HepG2 (cell line): ENCODE measurements at regions not wholly inside any gene's neighbourhood (a gene's known extent, or its start where the extent isn't known, plus 50 kb on each side); places are given as distances from the start of the nearest gene placed in this dataset.
A peak's percentile ranks its signal among the peaks of the same experiment; 100 is the strongest.

Experiments used
- ATAC-seq: fragments of 200-7000 bp; cut with Tn5 transposase; 3 replicates; pipeline ENCODE4 v1.9.1; 2020; ENCODE audit warnings: mild to moderate bottlenecking, moderate library complexity
- BruUV-seq: library from RNA; stranded (reverse); fragments of 400-500 nt; replicated peaks from 2 replicates; lab custom pipeline; 2021; lab: Mats Ljungman, UMichigan
- CTCF ChIA-PET: fragments of 300-600 bp; formaldehyde crosslinking; extraction: SDS; loops from one replicate; lab custom pipeline; 2021; ENCODE audit warnings: low total read pairs, inconsistent platforms, low intra/inter-chr PET ratio; lab: Yijun Ruan, JAX
- POLR2A ChIA-PET: fragments of 350-600 bp; sonication (Branson Sonifier 250); formaldehyde crosslinking; loops from one replicate; lab custom pipeline; 2020; ENCODE audit warnings: antibody characterized with exemption, inconsistent platforms; lab: Yijun Ruan, JAX
- DNase-seq: peaks from one replicate; pipeline ENCODE4 v3.0.0-alpha.2; 2015; ENCODE audit warnings: low spot score
- FAIRE-seq: peaks from 3 replicates; lab custom pipeline; 2011; peaks lifted over from hg19 to GRCh38; lab: Jason Lieb, UNC
- H2AFZ ChIP-seq: one replicate; pipeline ENCODE4 v1.6.1; 2011; ENCODE audit warnings: low read length, inconsistent platforms
- H3K27ac ChIP-seq: fragments of 300-600 bp; 3 replicates; pipeline ENCODE4 v1.8.0; 2011; ENCODE audit warnings: mixed run types, mild to moderate bottlenecking, mixed read lengths, low read length, inconsistent platforms; ENCODE audit not compliant: insufficient read depth; ENCODE audit errors: extremely low read length
- H3K27me3 ChIP-seq, 2 experiments: fragments of 200-600 bp in 1 of 2; 2 replicates in 1 of 2; 3 replicates in 1 of 2; pipeline versions ENCODE4 v1.6.0 to v1.8.0; 2011; ENCODE audit warnings: low read length in 2 of 2, mild to moderate bottlenecking in 2 of 2, moderate library complexity in 2 of 2, inconsistent platforms in 1 of 2; ENCODE audit not compliant: insufficient read depth in 2 of 2, control insufficient read depth in 1 of 2
- H3K36me3 ChIP-seq, 2 experiments: fragments of 200-600 bp in 1 of 2; replicated peaks in 1 of 2; 2 replicates in 1 of 2; 3 replicates in 1 of 2; pipeline versions ENCODE4 v1.5.1 to v1.8.0; 2011; ENCODE audit warnings: low read length in 2 of 2, inconsistent platforms in 1 of 2; ENCODE audit not compliant: insufficient read depth in 2 of 2, control insufficient read depth in 1 of 2
- H3K4me1 ChIP-seq: 2 replicates; pipeline ENCODE4 v1.5.1; 2012; ENCODE audit warnings: low read length, inconsistent platforms; ENCODE audit not compliant: insufficient read depth
- H3K4me2 ChIP-seq: 2 replicates; pipeline ENCODE4 v1.6.0; 2011; ENCODE audit warnings: low read depth, low read length, inconsistent platforms
- H3K4me3 ChIP-seq, 3 experiments: fragments of 200-600 bp in 1 of 3; sonication (generic), shearing (Covaris generic) in 1 of 3; replicated peaks in 1 of 3; 2 replicates each; pipeline ENCODE4 v1.5.1; 2011 to 2016; ENCODE audit warnings: low read length in 3 of 3, inconsistent platforms in 2 of 3, low read depth in 2 of 3, mild to moderate bottlenecking in 2 of 3, control low read depth in 1 of 3, mixed read lengths in 1 of 3; ENCODE audit not compliant: insufficient read depth in 1 of 3
- H3K79me2 ChIP-seq: one replicate; pipeline ENCODE4 v1.6.1; 2011; ENCODE audit warnings: low read length, inconsistent platforms; ENCODE audit not compliant: insufficient read depth
- H3K9ac ChIP-seq: 2 replicates; pipeline ENCODE4 v1.6.0; 2011; ENCODE audit warnings: mild to moderate bottlenecking, low read depth, low read length, inconsistent platforms; ENCODE audit not compliant: insufficient read depth
- H3K9me3 ChIP-seq: 2 replicates; pipeline ENCODE4 v1.5.1; 2012; ENCODE audit warnings: mild to moderate bottlenecking, low read length
- H4K20me1 ChIP-seq: 2 replicates; pipeline ENCODE4 v1.6.0; 2011; ENCODE audit warnings: inconsistent platforms, mild to moderate bottlenecking, low read length, moderate library complexity; ENCODE audit not compliant: insufficient read depth
- DNMT3B ChIP-seq: conservative IDR thresholded peaks from 2 replicates; pipeline ENCODE4 v1.6.1; 2016; ENCODE audit warnings: missing biosample characterization, control low read depth
- GTF3A ChIP-seq: sonication (generic); formaldehyde crosslinking; conservative IDR thresholded peaks from 2 replicates; pipeline ENCODE4 v1.4.0; 2020; ENCODE audit warnings: mild to moderate bottlenecking, missing genetic modification reagents
- REXO4 ChIP-seq: sonication (generic); formaldehyde crosslinking; IDR thresholded peaks from 2 replicates; pipeline ENCODE4 v1.8.0; 2022; ENCODE audit warnings: missing genetic modification reagents, mild to moderate bottlenecking, borderline replicate concordance
- RFXAP ChIP-seq: sonication (generic); formaldehyde crosslinking; IDR thresholded peaks from 2 replicates; pipeline ENCODE4 v1.4.0; 2020; ENCODE audit warnings: missing genetic modification reagents, borderline replicate concordance
- SAP130 ChIP-seq: IDR thresholded peaks from 2 replicates; pipeline ENCODE4 v1.6.1; 2016; ENCODE audit warnings: low read depth
- SMC3 ChIP-seq: IDR thresholded peaks from 2 replicates; pipeline ENCODE4 v1.6.1; 2011; ENCODE audit warnings: low read length, improper control_type of control experiment
- SPEN ChIP-seq: sonication (generic); formaldehyde crosslinking; IDR thresholded peaks from 2 replicates; pipeline ENCODE4 v1.5.1; 2020; ENCODE audit warnings: low read depth, mild to moderate bottlenecking, missing genetic modification reagents
- STAG1 ChIP-seq: sonication (generic); formaldehyde crosslinking; IDR thresholded peaks from 2 replicates; pipeline ENCODE4 v1.4.0; 2020; ENCODE audit warnings: missing genetic modification reagents
- TEF ChIP-seq: sonication (generic); formaldehyde crosslinking; IDR thresholded peaks from 2 replicates; pipeline ENCODE4 v1.5.0; 2020; ENCODE audit warnings: missing genetic modification reagents
- TMF1 ChIP-seq: sonication (generic); formaldehyde crosslinking; IDR thresholded peaks from 2 replicates; pipeline ENCODE4 v1.8.1; 2022; ENCODE audit warnings: low read depth, missing genetic modification reagents
- ZNF225 ChIP-seq: sonication (generic); formaldehyde crosslinking; IDR thresholded peaks from 2 replicates; pipeline ENCODE4 v1.4.0; 2020; ENCODE audit warnings: mild to moderate bottlenecking, missing genetic modification reagents
- ZNF251 ChIP-seq: sonication (generic); formaldehyde crosslinking; IDR thresholded peaks from 2 replicates; pipeline ENCODE4 v1.9.0; 2021; ENCODE audit warnings: mild to moderate bottlenecking, missing genetic modification reagents
- ZNF33A ChIP-seq: sonication (generic); formaldehyde crosslinking; IDR thresholded peaks from 2 replicates; pipeline ENCODE4 v1.5.1; 2020; ENCODE audit warnings: missing genetic modification reagents, mild to moderate bottlenecking, moderate library complexity, borderline replicate concordance
- ZNF567 ChIP-seq: sonication (generic); formaldehyde crosslinking; IDR thresholded peaks from 2 replicates; pipeline ENCODE4 v1.8.1; 2023; ENCODE audit warnings: mild to moderate bottlenecking, missing genetic modification reagents, borderline replicate concordance
- ZNF737 ChIP-seq: sonication (generic); formaldehyde crosslinking; IDR thresholded peaks from 2 replicates; pipeline ENCODE4 v1.5.0; 2020; ENCODE audit warnings: missing genetic modification reagents, mild to moderate bottlenecking, borderline replicate concordance
- WGBS: methylation state at CpG from one replicate; pipeline ENCODE4 v1.1.6; 2017; ENCODE audit warnings: low lambda C conversion rate; 5-methylcytosine and 5-hydroxymethylcytosine counted together
- in situ Hi-C: cut with HindIII; loops from 2 replicates; pipeline ENCODE4 v1.10.0; 2017; ENCODE audit warnings: low pct_unique_long_range_greater_than_20kb; ENCODE audit not compliant: extremely low pct_ligation_motif_present
- intact Hi-C: fragments of 100-400 bp; cut with micrococcal nuclease; formaldehyde crosslinking; loops from one replicate; pipeline ENCODE4 v1.10.0; 2022; ENCODE audit not compliant: unreplicated experiment

GRCh38 chr1:58013237-58013636 is 533.3 kb downstream of the OMA1 start (continued):
- TF ChIP-seq TMF1 (no peak), ZNF251 (CRISPR knock-in tag) (no peak), SMC3 (peak; percentile 23; the same call in 1 of the 2 replicates), STAG1 (CRISPR knock-in tag) (peak; percentile 48), DNMT3B (CRISPR knock-in tag) (no peak), TEF (CRISPR knock-in tag) (no peak), ZNF567 (CRISPR knock-in tag) (no peak), ZNF737 (CRISPR knock-in tag) (no peak), REXO4 (CRISPR knock-in tag) (no peak), ZNF225 (no peak), GTF3A (CRISPR knock-in tag) (no peak), SPEN (no peak), RFXAP (CRISPR knock-in tag) (no peak)

- no peak overlapping the region for H2AFZ ChIP-seq
- no peak for TF ChIP-seq SAP130
- no peak for TF ChIP-seq ZNF33A (CRISPR knock-in tag)
- BruUV-seq, result no TSS peak
- no peak overlapping the region for H3K9ac ChIP-seq
- no peaks in the 10 kb centered on the region for H3K27me3 ChIP-seq
- H3K79me2 ChIP-seq, result no peaks in the 10 kb centered on the region
- no peaks in the 10 kb centered on the region for H3K9me3 ChIP-seq
- intact Hi-C loops, result loop anchor here (5.0 kb wide), 1 partner anchor 535 kb away; the partner anchor contains the start of gene OMA1
- H3K4me1 ChIP-seq, result no peaks in the 10 kb centered on the region
- DNase-seq, result no peak
- no peaks in the 10 kb centered on the region for H4K20me1 ChIP-seq
- 0% methylated on average over 1 of the region's 1 CpG for WGBS
- no peak overlapping the region for H3K4me2 ChIP-seq
- ATAC-seq, result no peak
- ChIA-PET POLR2A (no interaction called here), CTCF (interaction anchor here (1.1 kb wide), 1 partner anchor 151 kb away, joined by 3 read pairs; no protein-coding TSS in a partner anchor)
- no peak overlapping the region for H3K4me3 ChIP-seq
- no peaks in the 10 kb centered on the region for H3K36me3 ChIP-seq
- FAIRE-seq, result no peak
- no peak overlapping the region for H3K27ac ChIP-seq
- in situ Hi-C loops, result no loop called here
Measured at GRCh38 chr1:58011978-58012377, 534.5 kb downstream of the OMA1 start.
